ENCODE measurements at regions not wholly inside any gene's neighbourhood (a gene's known extent, or its start where the extent isn't known, plus 50 kb on each side); places are given as distances from the start of the nearest gene placed in this dataset.

GRCh38 chr3:71887256-71887655 lies 102.3 kb upstream of the PROK2 start:
- no peak overlapping the region for H3K4me3 ChIP-seq (ENCODE audit: low read depth, low read length)
- no peak for DNase-seq (ENCODE audit: low read depth)
- TF ChIP-seq CTCF (IDR thresholded peaks at IDR 0.05; ENCODE audit: low read depth, low read length) (no peak), MYC (IDR thresholded peaks at IDR 0.05; ENCODE audit: low read depth, low read length) (no peak), MAX (IDR thresholded peaks at IDR 0.05; ENCODE audit: low read depth, low read length) (no peak), POLR2A (IDR thresholded peaks at IDR 0.05; ENCODE audit: extremely low read depth, insufficient read length) (no peak)

GRCh38 chr3:71885006-71885405 lies 100.1 kb upstream of the PROK2 start:
- DNase-seq (ENCODE audit: low read depth) = no peak
- H3K4me3 ChIP-seq (ENCODE audit: low read depth, low read length) = no peak overlapping the region
- TF ChIP-seq CTCF (IDR thresholded peaks at IDR 0.05; ENCODE audit: low read depth, low read length) (no peak), MYC (IDR thresholded peaks at IDR 0.05; ENCODE audit: low read depth, low read length) (no peak), POLR2A (IDR thresholded peaks at IDR 0.05; ENCODE audit: extremely low read depth, insufficient read length) (no peak), MAX (IDR thresholded peaks at IDR 0.05; ENCODE audit: low read depth, low read length) (no peak)

GRCh38 chr3:71881732-71882131 lies 96.8 kb upstream of the PROK2 start:
- no peak for DNase-seq (ENCODE audit: low read depth)
- H3K4me3 ChIP-seq (ENCODE audit: low read depth, low read length) = no peak overlapping the region
- TF ChIP-seq MAX (IDR thresholded peaks at IDR 0.05; ENCODE audit: low read depth, low read length) = no peak
- no peak for TF ChIP-seq POLR2A (IDR thresholded peaks at IDR 0.05; ENCODE audit: extremely low read depth, insufficient read length)
- no peak for TF ChIP-seq CTCF (IDR thresholded peaks at IDR 0.05; ENCODE audit: low read depth, low read length)

DNA sequence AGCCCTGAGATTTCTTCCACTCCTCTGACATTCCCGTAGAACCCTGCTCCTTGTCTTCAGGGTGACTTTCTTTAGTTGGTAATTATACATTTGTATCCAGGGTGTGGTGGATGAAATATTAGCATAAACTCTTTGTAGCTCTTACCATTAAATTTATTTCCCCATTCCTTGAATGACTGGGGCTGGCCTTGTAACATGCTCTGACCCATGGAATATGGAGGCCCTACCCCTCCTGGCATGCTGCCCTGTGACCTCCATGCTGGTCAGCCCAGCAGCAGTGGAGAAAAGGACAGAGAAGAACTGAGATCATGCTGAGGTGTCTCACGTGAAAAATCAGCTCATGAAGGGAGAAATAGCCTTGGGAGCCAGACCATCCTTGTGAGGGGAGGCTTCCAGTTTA lies 96.1 kb upstream of the PROK2 start:
- H3K4me3 ChIP-seq (ENCODE audit: low read depth, low read length) = no peak overlapping the region
- DNase-seq (ENCODE audit: low read depth) = no peak
- TF ChIP-seq MAX (IDR thresholded peaks at IDR 0.05; ENCODE audit: low read depth, low read length) (no peak), CTCF (IDR thresholded peaks at IDR 0.05; ENCODE audit: low read depth, low read length) (no peak), POLR2A (IDR thresholded peaks at IDR 0.05; ENCODE audit: extremely low read depth, insufficient read length) (no peak), MYC (IDR thresholded peaks at IDR 0.05; ENCODE audit: low read depth, low read length) (no peak)

GRCh38 chr3:71879089-71879488 lies 94.1 kb upstream of the PROK2 start:
- no peak for TF ChIP-seq MYC (IDR thresholded peaks at IDR 0.05; ENCODE audit: low read depth, low read length)
- TF ChIP-seq CTCF (IDR thresholded peaks at IDR 0.05; ENCODE audit: low read depth, low read length) = no peak
- TF ChIP-seq POLR2A (IDR thresholded peaks at IDR 0.05; ENCODE audit: extremely low read depth, insufficient read length) = no peak
- TF ChIP-seq MAX (IDR thresholded peaks at IDR 0.05; ENCODE audit: low read depth, low read length) = no peak
- DNase-seq (ENCODE audit: low read depth) = no peak
- no peak overlapping the region for H3K4me3 ChIP-seq (ENCODE audit: low read depth, low read length)
